PC-3 (cell line): ENCODE measurements at regions not wholly inside any gene's neighbourhood (a gene's known extent, or its start where the extent isn't known, plus 50 kb on each side); places are given as distances from the start of the nearest gene placed in this dataset.

Experiments used
- ATAC-seq: fragments of 200-7000 bp; cut with Tn5 transposase; 2 replicates; pipeline ENCODE4 v1.9.1; 2020; ENCODE audit warnings: mild to moderate bottlenecking, moderate library complexity
- BruUV-seq: library from RNA; stranded (reverse); fragments of 400-500 nt; replicated peaks from 2 replicates; lab custom pipeline; 2021; lab: Mats Ljungman, UMichigan
- CTCF ChIA-PET: fragments of 300-600 bp; sonication (Branson Sonifier 250); formaldehyde crosslinking; loops from one replicate; lab custom pipeline; 2022; ENCODE audit warnings: antibody characterized with exemption; lab: Charles Lee
- POLR2A ChIA-PET: fragments of 300-600 bp; sonication (Branson Sonifier 250); formaldehyde crosslinking; loops from one replicate; lab custom pipeline; 2022; ENCODE audit warnings: antibody characterized with exemption; ENCODE audit not compliant: unreplicated experiment; lab: Charles Lee
- DNase-seq: peaks from one replicate; pipeline ENCODE4 v3.0.0-alpha.2; 2015
- H2AFZ ChIP-seq: fragments of 300-600 bp; sonication (generic); 2 replicates; pipeline ENCODE4 v1.6.0; 2016; ENCODE audit warnings: antibody characterized with exemption, low read length
- H3F3A ChIP-seq: fragments of 300-600 bp; sonication (generic); one replicate; pipeline ENCODE4 v1.6.0; 2017; ENCODE audit warnings: antibody characterized with exemption, low read length, control low read depth, mild to moderate bottlenecking; ENCODE audit not compliant: unreplicated experiment
- H3K27ac ChIP-seq: fragments of 300-600 bp; sonication (generic); 2 replicates; pipeline ENCODE4 v1.5.1; 2016; ENCODE audit warnings: mild to moderate bottlenecking, low read length
- H3K27me3 ChIP-seq: fragments of 300-600 bp; sonication (generic); 2 replicates; pipeline ENCODE4 v1.6.1; 2016; ENCODE audit warnings: low read length, mixed read lengths
- H3K36me3 ChIP-seq: fragments of 300-600 bp; sonication (generic); 2 replicates; pipeline ENCODE4 v1.6.1; 2016; ENCODE audit warnings: low read depth, mixed run types, low read length, mixed read lengths
- H3K4me1 ChIP-seq: fragments of 300-600 bp; sonication (generic); 2 replicates; pipeline ENCODE4 v1.5.1; 2016; ENCODE audit warnings: low read length; ENCODE audit not compliant: insufficient read depth
- H3K4me2 ChIP-seq: fragments of 300-600 bp; sonication (generic); 2 replicates; pipeline ENCODE4 v1.6.0; 2016; ENCODE audit warnings: low read length
- H3K4me3 ChIP-seq: fragments of 300-600 bp; sonication (generic); 2 replicates; pipeline ENCODE4 v1.5.1; 2016; ENCODE audit warnings: mild to moderate bottlenecking, low read length, mixed read lengths
- H3K79me2 ChIP-seq: fragments of 300-600 bp; sonication (generic); 2 replicates; pipeline ENCODE4 v1.6.1; 2017; ENCODE audit warnings: low read length, mixed read lengths
- H3K9ac ChIP-seq: fragments of 300-600 bp; sonication (generic); 2 replicates; pipeline ENCODE4 v1.6.0; 2016; ENCODE audit warnings: mild to moderate bottlenecking, low read length
- H3K9me2 ChIP-seq: fragments of 300-600 bp; sonication (generic); replicated peaks from 2 replicates; pipeline ENCODE4 v1.6.1; 2016; ENCODE audit warnings: mixed run types, low read length, mixed read lengths
- H3K9me3 ChIP-seq: fragments of 300-600 bp; sonication (generic); 2 replicates; pipeline ENCODE4 v1.6.1; 2016; ENCODE audit warnings: low read length, mixed read lengths
- H4K20me1 ChIP-seq: fragments of 300-600 bp; sonication (generic); 2 replicates; pipeline ENCODE4 v1.6.1; 2016; ENCODE audit warnings: low read length, mixed read lengths
- CTCF ChIP-seq: fragments of 300-600 bp; sonication (generic); conservative IDR thresholded peaks from 2 replicates; pipeline ENCODE4 v1.5.1; 2017; ENCODE audit warnings: antibody characterized with exemption, low read depth, mild to moderate bottlenecking, low read length
- EZH2 ChIP-seq: fragments of 300-600 bp; sonication (generic); IDR thresholded peaks from one replicate; pipeline ENCODE4 v1.6.1; 2017; ENCODE audit warnings: antibody characterized with exemption, mild to moderate bottlenecking, low read length; ENCODE audit not compliant: unreplicated experiment
- EZH2phosphoT487 ChIP-seq: fragments of 300-600 bp; sonication (generic); IDR thresholded peaks from 2 replicates; pipeline ENCODE4 v1.6.1; 2018; ENCODE audit warnings: mild to moderate bottlenecking, antibody characterized with exemption, low read length, borderline replicate concordance
- intact Hi-C: fragments of 100-400 bp; cut with micrococcal nuclease; formaldehyde crosslinking; loops from 2 replicates; pipeline ENCODE4 v1.9.0; 2023

GRCh38 chrX:21255032-21255618, 119.1 kb upstream of the CNKSR2 start:
- POLR2A ChIA-PET, result no interaction called here
- H3K9me3 ChIP-seq, result no peaks in the 10 kb centered on the region
- H3K4me3 ChIP-seq, result no peak overlapping the region
- no peaks in the 10 kb centered on the region for H3K79me2 ChIP-seq
- no peaks in the 10 kb centered on the region for H3K9me2 ChIP-seq
- no peak overlapping the region for H3K4me2 ChIP-seq
- DNase-seq, result no peak
- H3K4me1 ChIP-seq, result no peaks in the 10 kb centered on the region
- no peak overlapping the region for H3K9ac ChIP-seq
- ATAC-seq, result no peak
- no peaks in the 10 kb centered on the region for H3F3A ChIP-seq
- H3K27me3 ChIP-seq, result no peaks in the 10 kb centered on the region
- H3K27ac ChIP-seq, result no peak overlapping the region
- TF ChIP-seq CTCF (no peak), EZH2 (no peak), EZH2phosphoT487 (no peak)
- no peak overlapping the region for H2AFZ ChIP-seq
- no peaks in the 10 kb centered on the region for H3K36me3 ChIP-seq
- CTCF ChIA-PET, result no interaction called here
- intact Hi-C loops, result no loop called here
- H4K20me1 ChIP-seq, result no peaks in the 10 kb centered on the region
- no TSS peak for BruUV-seq

- intact Hi-C loops, result no loop called here
Measured at GRCh38 chrX:21266949-21267348, 107.3 kb upstream of the CNKSR2 start.

More at GRCh38 chrX:21266949-21267348, 107.3 kb upstream of the CNKSR2 start:
- ATAC-seq (no peak), DNase-seq (no peak)
- no peaks in the 10 kb centered on the region for H4K20me1 ChIP-seq
- H2AFZ ChIP-seq, result no peak overlapping the region
- no peaks in the 10 kb centered on the region for H3K4me1 ChIP-seq
- TF ChIP-seq EZH2phosphoT487, result no peak
- TF ChIP-seq EZH2, result no peak
- no peak for TF ChIP-seq CTCF
- H3K27ac ChIP-seq, result no peak overlapping the region
- no peaks in the 10 kb centered on the region for H3K9me3 ChIP-seq
- no peak overlapping the region for H3K4me3 ChIP-seq
- H3K27me3 ChIP-seq, result no peaks in the 10 kb centered on the region
- CTCF ChIA-PET, result no interaction called here
- no TSS peak for BruUV-seq
- no peak overlapping the region for H3K9ac ChIP-seq
- no peaks in the 10 kb centered on the region for H3F3A ChIP-seq
- no peaks in the 10 kb centered on the region for H3K9me2 ChIP-seq
- no peaks in the 10 kb centered on the region for H3K79me2 ChIP-seq
- no peaks in the 10 kb centered on the region for H3K36me3 ChIP-seq
- POLR2A ChIA-PET, result no interaction called here
- H3K4me2 ChIP-seq, result no peak overlapping the region
